GM19372 (cell line): ENCODE measurements at regions not wholly inside any gene's neighbourhood (a gene's known extent, or its start where the extent isn't known, plus 50 kb on each side); places are given as distances from the start of the nearest gene placed in this dataset.

Experiments
- ATAC-seq: cut with Tn5 transposase; IDR thresholded peaks from one replicate; pipeline ENCODE4 v1.9.1; 2021; ENCODE audit warnings: mild to moderate bottlenecking, low read depth, moderate library complexity; ENCODE audit not compliant: unreplicated experiment

- ATAC-seq = no peak
Measured at GRCh38 chr2:60603533-60604190, 50.2 kb upstream of the BCL11A start.

GRCh38 chr2:60604486-60605064 lies 51.1 kb upstream of the BCL11A start:
- ATAC-seq = no peak

- ATAC-seq = no peak
Measured at GRCh38 chr2:60605866-60606265, 52.4 kb upstream of the BCL11A start.

DNA sequence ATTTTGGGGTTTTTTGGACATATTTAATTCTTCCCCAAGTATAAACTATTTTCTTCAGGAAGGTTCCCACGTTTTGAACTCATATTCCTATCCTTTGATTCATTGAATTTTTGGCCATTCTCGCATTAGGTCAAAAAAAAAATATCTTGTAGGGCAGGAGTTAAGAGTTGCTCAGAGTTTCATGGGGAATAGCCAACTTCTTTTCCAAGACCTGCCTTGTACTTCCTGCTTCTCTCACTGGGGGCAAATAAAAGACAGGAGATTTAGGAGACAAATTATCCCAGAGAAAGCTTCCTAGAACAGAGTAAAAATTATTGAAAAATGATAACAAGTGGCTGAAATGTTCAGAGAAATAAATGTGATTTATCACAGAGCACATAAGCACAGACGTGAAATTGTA lies 55.2 kb upstream of the BCL11A start:
- no peak for ATAC-seq

DNA sequence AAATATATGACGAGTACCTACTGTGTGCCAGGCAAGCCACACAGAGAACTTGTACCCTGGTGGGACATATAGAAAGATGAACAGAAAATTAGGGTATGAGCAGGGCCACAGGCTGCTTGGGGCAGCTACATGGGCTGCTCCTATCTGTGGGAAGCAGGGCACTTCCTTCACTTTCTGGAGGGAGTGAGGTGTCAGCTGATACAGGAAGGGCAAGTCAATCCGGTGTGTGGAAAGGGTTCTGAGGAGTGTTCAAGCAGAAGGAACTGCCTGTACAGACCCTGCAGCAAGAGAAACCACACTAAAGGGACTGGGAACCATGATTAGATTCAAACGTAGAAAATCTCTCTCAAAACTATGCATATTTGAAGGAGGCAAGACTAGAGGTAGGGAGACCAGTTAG lies 58.6 kb upstream of the BCL11A start:
- ATAC-seq = no peak

GRCh38 chr2:60614319-60614718 lies 60.9 kb upstream of the BCL11A start:
- no peak for ATAC-seq

DNA sequence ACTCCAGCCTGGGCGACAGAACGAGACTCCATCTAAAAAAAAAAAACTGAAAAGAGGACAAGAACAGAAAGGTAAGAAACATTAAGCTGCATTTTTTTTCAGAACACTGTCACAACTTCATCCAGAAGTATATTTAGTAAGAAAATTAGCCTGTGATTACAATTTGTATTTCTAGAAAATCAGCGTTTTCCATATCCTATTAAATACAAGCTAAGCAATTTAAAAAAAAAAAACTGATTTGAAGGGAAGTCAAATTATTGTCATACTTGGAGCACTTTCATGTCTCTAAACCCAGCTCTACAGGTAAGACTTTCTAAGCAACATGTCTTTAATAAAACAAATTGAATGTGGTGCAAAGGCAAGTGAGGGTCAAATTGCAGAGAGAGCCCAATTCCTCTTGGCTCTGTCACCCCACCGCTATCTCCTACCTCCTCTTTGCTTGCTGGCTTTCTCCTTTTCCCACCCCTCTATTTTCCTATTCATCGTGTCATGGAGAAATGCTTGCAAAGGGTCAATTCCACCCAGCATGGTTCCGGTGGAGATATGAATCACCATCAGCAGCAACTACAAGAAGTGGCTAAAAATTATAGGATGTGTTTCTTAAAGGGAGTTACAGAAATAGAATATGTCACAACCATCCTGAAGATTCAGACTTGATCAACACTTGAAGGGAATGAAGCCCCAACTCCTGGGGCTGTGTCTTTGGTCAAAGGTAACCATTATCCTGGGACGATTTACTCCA lies 68.4 kb upstream of the BCL11A start:
- no peak for ATAC-seq

- no peak for ATAC-seq
Measured at GRCh38 chr2:60623040-60623439, 69.6 kb upstream of the BCL11A start.

DNA sequence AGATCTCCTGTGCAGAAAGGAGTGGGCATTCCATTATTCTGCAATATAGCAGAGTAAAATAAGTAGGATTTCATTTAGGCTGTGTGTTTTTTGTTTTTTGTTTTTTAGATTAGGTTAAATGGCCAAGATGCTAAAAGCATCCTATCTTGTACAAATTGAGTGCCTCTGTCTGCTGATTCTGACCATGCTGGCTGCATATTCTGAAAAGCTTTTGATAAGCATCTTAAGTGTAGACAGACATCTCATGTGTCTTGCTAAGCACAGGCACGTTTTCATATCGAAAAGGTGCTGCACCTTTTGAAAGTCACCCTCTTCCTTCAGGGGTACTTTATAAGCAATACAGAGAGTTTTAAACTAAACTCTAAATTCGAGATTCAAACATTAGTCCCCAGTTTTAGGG lies 74.0 kb upstream of the BCL11A start:
- no peak for ATAC-seq

- no peak for ATAC-seq
Measured at GRCh38 chr2:60628026-60628425, 74.6 kb upstream of the BCL11A start.

DNA sequence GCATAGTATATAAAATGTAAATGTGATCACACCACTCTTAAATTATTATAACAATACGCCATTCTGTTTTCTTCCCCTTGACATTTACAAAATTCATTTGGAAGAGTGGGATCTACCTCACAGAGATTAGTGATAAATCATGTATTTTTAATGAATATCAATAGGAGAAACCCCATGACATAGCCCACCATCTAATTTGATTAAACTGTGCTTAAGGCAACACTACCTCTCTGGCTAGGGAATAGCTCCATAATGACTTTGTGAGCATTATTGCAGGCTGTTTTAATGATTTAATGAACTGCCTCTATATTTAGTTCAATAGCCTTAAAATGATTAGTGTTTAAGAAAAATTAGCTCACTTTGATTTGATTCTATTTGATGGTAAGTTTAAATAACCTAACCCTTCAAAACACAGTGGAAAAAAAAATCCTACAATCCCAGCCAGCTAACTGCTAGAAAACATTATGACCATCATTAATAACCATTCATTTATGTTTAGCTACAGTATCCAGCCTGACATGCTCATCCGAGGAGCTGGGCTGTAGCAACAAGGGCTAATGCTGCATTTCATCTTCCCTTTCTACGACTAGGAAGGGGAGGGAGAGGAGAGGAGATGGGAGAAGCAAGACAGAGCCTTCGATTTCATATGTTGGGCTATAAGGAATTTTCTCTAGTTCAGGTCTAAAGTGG lies 75.3 kb upstream of the BCL11A start:
- no peak for ATAC-seq

DNA sequence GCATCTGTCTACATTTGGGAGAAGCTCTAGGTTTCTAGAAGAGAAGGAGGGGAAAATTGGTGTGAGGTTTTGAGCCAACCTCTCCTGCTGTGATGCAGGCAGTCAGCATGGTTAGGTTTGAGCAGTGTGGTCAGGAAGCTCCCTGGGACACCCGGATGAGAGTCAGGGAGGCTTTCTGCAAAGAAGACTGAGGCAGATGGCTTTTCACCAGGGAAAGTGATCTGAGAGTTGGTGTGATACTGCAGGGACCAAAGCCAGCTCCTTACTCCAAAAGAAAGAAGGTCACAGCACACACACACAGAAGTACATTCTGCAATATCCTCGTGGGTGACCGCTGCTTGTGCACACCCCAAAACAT lies 75.8 kb upstream of the BCL11A start:
- no peak for ATAC-seq

DNA sequence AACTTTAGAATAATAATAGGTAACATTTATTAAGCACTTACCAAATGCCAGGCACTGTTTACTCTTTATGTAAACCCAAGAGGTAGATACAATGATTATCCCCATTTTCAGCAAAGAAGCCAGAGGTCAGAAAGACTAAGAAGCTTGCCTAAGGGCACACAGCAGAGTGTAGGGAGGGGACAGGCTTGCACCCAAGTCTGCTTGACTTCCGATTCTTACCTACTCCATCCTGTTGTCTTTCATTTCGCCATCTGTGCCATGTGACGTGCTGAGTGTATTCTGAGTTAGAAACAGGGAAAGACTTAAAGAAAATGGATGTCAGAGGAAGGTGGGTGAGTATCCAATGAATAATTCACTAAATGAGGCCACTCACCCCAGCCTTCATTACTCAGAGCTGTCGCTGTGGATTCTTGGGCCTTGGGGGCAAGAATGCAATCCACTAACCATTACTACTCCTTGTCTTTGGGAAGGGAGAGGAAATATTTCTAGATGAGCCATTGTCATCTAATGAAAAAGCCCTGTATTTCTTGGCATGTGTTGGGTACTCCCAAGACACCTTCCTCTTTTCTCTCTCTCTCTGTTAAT lies 76.4 kb upstream of the BCL11A start:
- no peak for ATAC-seq

DNA sequence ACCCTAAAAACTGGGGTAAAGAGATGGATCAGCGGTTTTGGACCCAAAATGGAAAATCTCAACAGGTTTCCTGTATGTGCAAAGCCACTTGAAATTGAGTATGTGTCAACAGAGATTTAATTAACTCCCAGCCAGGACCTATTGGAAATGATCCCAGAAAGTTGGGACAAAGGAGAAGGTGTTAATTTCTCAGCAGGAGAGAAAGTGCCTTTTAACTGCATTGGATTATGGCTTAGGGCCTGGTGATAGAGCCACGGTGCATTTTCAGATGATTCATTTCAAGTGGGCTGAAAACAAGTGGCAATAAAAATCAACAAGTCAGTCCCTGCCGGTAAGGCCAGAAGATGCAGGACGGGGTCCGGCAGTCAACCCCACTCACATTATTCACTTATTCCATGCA lies 80.2 kb upstream of the BCL11A start:
- ATAC-seq = no peak

- no peak for ATAC-seq
Measured at GRCh38 chr2:60634438-60634837, 81.0 kb upstream of the BCL11A start.

- ATAC-seq = peak; percentile 52
Measured at GRCh38 chr2:60641811-60642788, 88.6 kb upstream of the BCL11A start.

GRCh38 chr2:60643747-60644146 lies 90.3 kb upstream of the BCL11A start:
- no peak for ATAC-seq

GRCh38 chr2:60644951-60645350 lies 91.5 kb upstream of the BCL11A start:
- ATAC-seq = no peak

DNA sequence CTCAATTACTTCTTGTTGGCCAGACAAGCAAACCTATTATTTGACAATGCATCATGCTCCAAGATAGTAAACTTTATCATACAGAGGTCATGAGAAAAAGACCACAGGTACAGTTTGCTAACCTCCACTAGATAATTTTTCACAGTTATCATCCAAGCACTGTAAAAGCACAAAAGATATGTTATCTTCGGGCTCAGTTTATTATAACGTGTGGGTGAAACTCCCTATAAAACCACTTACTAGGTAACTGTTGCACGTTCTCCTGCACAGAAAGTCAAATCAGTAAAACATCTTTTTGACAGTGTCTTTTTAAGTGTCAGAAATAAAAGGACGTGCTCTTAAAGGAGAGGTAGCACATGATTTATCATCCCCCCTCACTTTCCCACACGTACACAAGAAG lies 94.7 kb upstream of the BCL11A start:
- ATAC-seq = no peak

GRCh38 chr2:60649721-60650120 lies 96.3 kb upstream of the BCL11A start:
- ATAC-seq = no peak
